ENCODE measurements at regions not wholly inside any gene's neighbourhood (a gene's known extent, or its start where the extent isn't known, plus 50 kb on each side); places are given as distances from the start of the nearest gene placed in this dataset.
"Not testable (repeated sequence)": the region's sequence is repeated elsewhere in the genome, so short reads cannot be mapped to it uniquely, and the experiment has no call there.

DNA sequence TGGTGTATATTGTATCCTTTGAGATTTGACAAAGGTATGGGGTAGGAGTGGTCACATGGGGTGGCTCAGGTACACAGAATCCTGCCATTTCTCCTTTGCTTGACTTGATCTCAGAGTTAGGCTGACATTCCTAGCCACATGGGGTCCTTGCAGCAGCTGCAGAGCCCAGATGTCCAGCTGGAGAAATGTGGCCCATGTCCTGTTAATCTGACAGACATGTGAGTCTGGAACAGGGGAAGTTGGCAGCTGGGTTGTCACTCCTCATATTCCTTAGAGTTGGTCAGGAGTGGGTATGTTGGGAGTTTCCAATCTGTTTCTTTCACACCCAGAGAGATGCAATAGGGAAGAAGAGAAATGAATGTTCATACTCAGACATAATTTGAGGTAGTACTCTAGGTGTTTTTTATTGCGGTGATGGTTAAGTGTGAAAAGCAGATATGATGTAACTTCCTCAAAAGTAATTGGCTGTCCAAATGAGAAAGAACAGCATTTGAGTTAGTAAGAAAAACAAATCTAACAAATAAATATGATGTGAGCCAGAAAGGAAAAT, 402.6 kb upstream of the MEIS1 start:
- no peak for DNase-seq (ENCODE audit: low read depth, low spot score)

DNA sequence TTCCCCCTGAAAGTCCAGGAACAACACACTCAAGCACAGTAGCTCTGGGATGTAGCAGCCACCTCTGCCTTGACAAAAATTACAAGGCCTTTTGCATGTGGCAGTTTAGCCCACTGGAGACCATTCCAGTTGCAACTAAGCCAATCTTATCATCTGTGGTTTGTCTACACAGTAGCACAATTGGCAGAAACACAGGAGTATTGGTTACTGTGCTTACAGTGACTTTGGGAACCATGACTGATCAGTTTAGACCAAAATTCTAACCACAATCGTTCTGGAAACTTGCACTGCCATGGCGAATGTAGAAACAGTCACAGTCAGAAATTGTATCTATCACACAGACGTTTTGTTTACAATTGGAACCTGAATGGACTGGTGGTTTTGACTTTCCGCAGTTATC, 403.7 kb upstream of the MEIS1 start:
- DNase-seq (ENCODE audit: low read depth, low spot score), result no peak

DNA sequence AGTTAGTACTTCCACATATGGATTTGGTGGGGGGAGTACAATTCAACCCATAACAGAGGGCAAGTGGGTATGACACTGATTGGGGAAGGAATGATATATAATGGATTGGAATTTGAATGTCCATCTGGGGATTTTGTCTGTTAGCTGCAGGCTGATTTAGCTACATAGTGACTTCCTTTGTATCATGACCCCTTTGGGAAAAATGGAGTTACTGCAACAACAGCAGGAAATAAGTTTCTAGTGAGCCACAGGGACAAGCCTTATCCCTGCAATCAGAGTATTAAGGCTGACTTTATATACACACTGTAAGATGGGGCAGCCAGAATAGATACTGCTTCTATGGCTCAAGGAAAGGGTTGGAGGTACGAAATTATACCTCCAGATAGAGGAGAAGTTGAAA, 404.4 kb upstream of the MEIS1 start:
- no peak for DNase-seq (ENCODE audit: low read depth, low spot score)

GRCh38 chr2:66024391-66024790, 410.5 kb upstream of the MEIS1 start:
- DNase-seq (ENCODE audit: low read depth, low spot score), result no peak

DNA sequence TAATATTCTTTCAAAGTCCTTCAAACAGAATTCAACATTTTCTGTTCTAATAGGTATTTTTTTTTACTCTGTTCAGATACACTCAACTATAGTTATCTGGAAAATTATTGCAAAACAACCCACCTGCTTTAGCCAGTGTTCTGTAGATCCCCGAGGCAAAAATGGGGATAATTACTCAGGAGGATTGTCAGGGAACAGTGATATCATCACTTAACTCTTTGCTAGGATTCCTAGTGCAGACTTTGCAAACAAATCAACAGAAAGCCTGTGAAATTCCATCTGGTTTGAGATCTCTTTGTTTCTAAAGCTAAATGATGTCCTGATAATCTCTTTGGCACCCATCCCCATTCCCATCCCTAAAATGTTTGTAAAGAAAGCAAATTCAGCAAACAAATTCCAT, 413.6 kb upstream of the MEIS1 start:
- no peak for DNase-seq (ENCODE audit: low read depth, low spot score)

GRCh38 chr2:66017763-66018162, 417.2 kb upstream of the MEIS1 start:
- DNase-seq (ENCODE audit: low read depth, low spot score), result no peak

DNA sequence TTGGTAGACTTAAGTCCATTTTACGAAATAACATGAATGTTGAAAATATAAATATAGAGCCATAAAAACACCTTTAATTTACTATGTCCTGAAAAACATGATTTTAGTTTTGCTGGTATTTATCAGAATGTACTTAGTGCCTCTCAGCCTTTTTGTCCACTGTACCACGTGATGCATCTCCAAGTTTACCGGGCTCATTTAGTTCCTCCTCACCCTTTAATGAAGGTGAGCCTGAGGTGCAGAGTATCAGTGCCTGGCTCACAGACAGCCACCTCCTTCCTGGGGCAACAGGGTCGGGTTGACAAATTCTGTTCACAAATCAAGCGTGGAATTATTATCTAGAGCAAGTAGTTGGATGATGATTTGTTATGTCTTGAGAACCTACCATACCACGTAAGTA, 420.5 kb upstream of the MEIS1 start:
- DNase-seq (ENCODE audit: low read depth, low spot score), result no peak

DNA sequence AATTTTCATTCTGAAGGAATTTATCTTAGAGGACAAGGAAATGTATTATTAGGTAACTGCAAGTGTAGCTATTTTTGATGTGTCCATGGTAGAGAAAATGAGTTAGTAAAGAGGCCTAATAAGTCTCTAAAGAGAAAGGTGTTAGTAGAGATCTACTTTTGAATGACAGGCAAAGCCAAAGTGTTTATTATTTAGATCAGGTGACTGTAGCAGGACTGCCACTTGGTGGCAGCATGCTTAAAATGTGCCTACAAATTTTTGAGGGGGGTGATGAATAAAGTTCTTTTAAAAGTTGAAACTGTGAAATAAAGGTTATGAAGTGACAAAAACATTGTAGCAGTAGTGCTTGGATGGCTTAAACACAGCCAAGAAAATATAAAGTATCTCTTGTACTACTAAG, 421.5 kb upstream of the MEIS1 start:
- no peak for DNase-seq (ENCODE audit: low read depth, low spot score)

GRCh38 chr2:66003931-66004330, 431.0 kb upstream of the MEIS1 start:
- no peak for DNase-seq (ENCODE audit: low read depth, low spot score)

DNA sequence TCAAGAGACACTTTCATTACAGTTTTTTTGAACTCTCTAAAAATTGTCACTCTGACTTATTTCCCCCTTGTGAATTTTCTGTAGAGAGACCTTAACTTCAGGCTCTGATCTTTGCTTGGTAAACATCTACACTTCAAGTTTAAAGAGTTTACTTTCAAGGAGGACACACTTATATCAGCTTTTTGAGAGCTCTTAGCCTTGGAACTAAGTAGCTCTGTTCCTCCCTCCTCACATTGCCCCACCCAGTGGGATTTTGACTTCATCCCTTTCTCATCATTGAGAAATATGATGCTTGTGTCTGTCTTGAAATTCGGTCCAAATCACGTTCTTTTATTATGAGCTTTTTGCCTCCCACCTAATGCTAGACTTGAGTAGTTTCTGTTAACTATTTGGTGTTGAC, 433.4 kb upstream of the MEIS1 start:
- DNase-seq (ENCODE audit: low read depth, low spot score), result no peak

DNA sequence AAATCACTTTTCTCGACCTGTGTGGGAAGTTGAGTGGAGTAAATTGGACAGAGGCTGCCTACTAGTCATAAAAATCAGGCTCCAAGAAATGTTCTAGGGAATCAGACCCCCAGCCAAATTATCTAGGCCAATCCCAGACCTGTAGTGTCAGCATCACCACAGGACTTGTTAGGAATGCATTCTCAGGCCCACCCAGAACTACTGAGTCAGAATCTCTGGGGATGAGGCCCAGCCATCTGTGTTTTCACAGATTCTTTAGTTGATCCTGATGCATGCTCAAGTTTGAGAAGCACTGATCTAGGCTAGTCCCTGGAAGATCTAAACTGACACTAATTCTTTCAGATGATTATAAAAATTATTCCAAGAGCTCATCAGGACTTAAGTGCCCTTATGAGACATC, 434.0 kb upstream of the MEIS1 start:
- DNase-seq (ENCODE audit: low read depth, low spot score), result no peak

DNA sequence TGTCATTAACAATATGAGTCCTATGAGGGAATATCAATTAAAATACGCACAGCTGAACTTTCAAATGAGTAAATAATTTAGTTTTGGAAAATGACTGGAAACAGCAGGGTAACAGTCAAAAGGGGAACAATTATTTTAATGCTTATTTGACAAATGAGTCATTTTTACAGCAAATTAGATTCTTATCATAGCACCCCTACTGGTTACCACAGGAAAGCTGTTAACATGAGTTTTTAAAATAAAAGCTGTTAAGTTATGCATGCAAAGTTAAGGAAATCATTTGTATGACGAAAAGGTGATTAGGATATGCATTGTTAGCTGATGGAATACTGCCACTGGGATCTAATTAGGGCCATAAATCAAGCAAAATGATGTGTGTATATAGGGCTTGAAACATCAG, 435.1 kb upstream of the MEIS1 start:
- DNase-seq (ENCODE audit: low read depth, low spot score), result no peak

GRCh38 chr2:65999103-65999502, 435.8 kb upstream of the MEIS1 start:
- no peak for DNase-seq (ENCODE audit: low read depth, low spot score)

DNA sequence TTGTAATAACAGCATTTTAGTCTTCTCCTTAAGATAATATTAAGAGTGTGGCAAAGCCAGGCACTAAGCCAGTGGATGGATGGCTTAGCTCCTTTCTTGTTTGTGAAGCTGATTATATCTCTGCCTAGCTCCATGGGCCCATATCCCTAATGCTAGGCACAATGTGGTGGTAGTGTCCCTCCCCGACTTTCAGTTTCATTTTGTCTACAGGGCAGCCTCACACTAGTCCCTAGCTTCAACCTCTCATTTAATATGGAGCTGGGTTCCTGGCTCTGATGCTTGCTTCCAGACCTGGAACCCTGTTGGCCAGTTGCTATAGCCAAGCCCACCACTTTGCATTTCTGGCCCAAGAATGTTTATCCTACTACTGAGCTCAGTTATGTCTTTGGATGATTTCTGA, 437.0 kb upstream of the MEIS1 start:
- DNase-seq (ENCODE audit: low read depth, low spot score), result no peak

- no peak for DNase-seq (ENCODE audit: low read depth, low spot score)
These were observed 442.7 kb upstream of the MEIS1 start for GRCh38 chr2:65992198-65992554.

GRCh38 chr2:65991381-65992197, 443.3 kb upstream of the MEIS1 start:
- no peak for DNase-seq (ENCODE audit: low read depth, low spot score)

GRCh38 chr2:65985986-65986385, 448.9 kb upstream of the MEIS1 start:
- DNase-seq (ENCODE audit: low read depth, low spot score), result no peak

- DNase-seq (ENCODE audit: low read depth, low spot score), result no peak
These were observed 454.4 kb upstream of the MEIS1 start for GRCh38 chr2:65980531-65980930.

GRCh38 chr2:65979446-65979845, 455.5 kb upstream of the MEIS1 start:
- DNase-seq (ENCODE audit: low read depth, low spot score), result no peak

- no peak for DNase-seq (ENCODE audit: low read depth, low spot score)
These were observed 460.7 kb upstream of the MEIS1 start for GRCh38 chr2:65974067-65974723.

DNA sequence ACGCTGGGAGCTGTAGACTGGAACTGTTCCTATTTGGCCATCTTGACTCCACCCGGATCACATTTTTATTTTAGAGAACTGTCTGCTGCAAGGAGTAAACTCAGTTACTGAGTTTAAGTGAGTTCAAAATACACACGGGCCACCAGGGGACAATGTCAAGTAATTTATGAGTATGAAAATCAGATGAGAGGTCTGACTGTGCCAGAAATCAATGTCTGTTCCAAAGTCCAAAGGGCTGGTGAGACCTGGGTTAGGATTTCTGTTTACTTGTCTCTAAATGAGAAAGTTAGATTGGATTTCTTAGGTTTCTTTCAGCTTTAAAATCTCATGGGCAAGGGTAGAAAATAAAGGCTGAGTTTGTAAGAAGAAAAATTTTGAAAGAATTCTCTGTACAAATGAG, 465.8 kb upstream of the MEIS1 start:
- DNase-seq (ENCODE audit: low read depth, low spot score), result no peak

GRCh38 chr2:65963303-65963702, 471.6 kb upstream of the MEIS1 start:
- DNase-seq (ENCODE audit: low read depth, low spot score), result not testable (repeated sequence)

- no peak for DNase-seq (ENCODE audit: low read depth, low spot score)
These were observed 474.0 kb upstream of the MEIS1 start for GRCh38 chr2:65960953-65961352.
